WTC11 (cell line): ENCODE measurements at regions not wholly inside any gene's neighbourhood (a gene's known extent, or its start where the extent isn't known, plus 50 kb on each side); places are given as distances from the start of the nearest gene placed in this dataset.

Experiments
- ATAC-seq: fragments of 200-7000 bp; cut with Tn5 transposase; 2 replicates; pipeline ENCODE4 v1.10.0; 2021; ENCODE audit warnings: mild to moderate bottlenecking, moderate library complexity
- CTCF ChIA-PET: fragments of 300-600 bp; sonication (Branson Sonifier 250); formaldehyde crosslinking; loops from one replicate; lab custom pipeline; 2021; ENCODE audit warnings: antibody characterized with exemption; lab: Charles Lee
- POLR2A ChIA-PET: fragments of 350-600 bp; sonication (Branson Sonifier 250); formaldehyde crosslinking; loops from one replicate; lab custom pipeline; 2021; ENCODE audit warnings: antibody characterized with exemption; lab: Charles Lee
- DNase-seq: peaks from one replicate; pipeline ENCODE4 v3.0.0; 2021; ENCODE audit warnings: low spot score
- H3K27ac Mint-ChIP-seq: 2 replicates; pipeline ENCODE4 v1.8.0; 2021; ENCODE audit warnings: mixed read lengths
- H3K27me3 Mint-ChIP-seq: 2 replicates; pipeline ENCODE4 v1.8.0; 2021; ENCODE audit warnings: low read depth, mild to moderate bottlenecking, moderate library complexity, mixed read lengths
- H3K36me3 Mint-ChIP-seq: 2 replicates; pipeline ENCODE4 v1.8.0; 2021; ENCODE audit warnings: mixed read lengths
- H3K4me1 Mint-ChIP-seq: 2 replicates; pipeline ENCODE4 v1.8.0; 2022; ENCODE audit warnings: mixed read lengths
- H3K4me3 Mint-ChIP-seq: 2 replicates; pipeline ENCODE4 v1.8.0; 2021; ENCODE audit warnings: mild to moderate bottlenecking, moderate library complexity, mixed read lengths
- H3K9me3 Mint-ChIP-seq: 2 replicates; pipeline ENCODE4 v1.8.0; 2021; ENCODE audit warnings: mixed read lengths
- CBFB ChIP-seq: sonication (generic); formaldehyde crosslinking; IDR thresholded peaks from 2 replicates; pipeline ENCODE4 v1.8.1; 2022; ENCODE audit warnings: mild to moderate bottlenecking, low read depth, missing genetic modification reagents
- CREB1 ChIP-seq: sonication (generic); formaldehyde crosslinking; IDR thresholded peaks from 2 replicates; pipeline ENCODE4 v1.8.0; 2023; ENCODE audit warnings: mild to moderate bottlenecking, missing genetic modification reagents
- CREM ChIP-seq: sonication (generic); formaldehyde crosslinking; IDR thresholded peaks from 2 replicates; pipeline ENCODE4 v1.8.1; 2022; ENCODE audit warnings: mild to moderate bottlenecking, missing genetic modification reagents, moderate library complexity
- E2F1 ChIP-seq: sonication (generic); formaldehyde crosslinking; IDR thresholded peaks from 2 replicates; pipeline ENCODE4 v1.8.0; 2022; ENCODE audit warnings: mild to moderate bottlenecking, missing genetic modification reagents
- ERG ChIP-seq: fragments of 250-450 bp; sonication (Bioruptor Pico); IDR thresholded peaks from 2 replicates; pipeline ENCODE4 v1.8.0; 2021; ENCODE audit warnings: mild to moderate bottlenecking
- ESRRA ChIP-seq: sonication (generic); formaldehyde crosslinking; IDR thresholded peaks from 2 replicates; pipeline ENCODE4 v1.8.1; 2022; ENCODE audit warnings: mild to moderate bottlenecking, missing genetic modification reagents, borderline replicate concordance
- FOXJ3 ChIP-seq: sonication (generic); formaldehyde crosslinking; IDR thresholded peaks from 2 replicates; pipeline ENCODE4 v1.9.0; 2021; ENCODE audit warnings: missing genetic modification reagents, mild to moderate bottlenecking, borderline replicate concordance
- FOXP1 ChIP-seq: sonication (generic); formaldehyde crosslinking; IDR thresholded peaks from 2 replicates; pipeline ENCODE4 v1.8.0; 2022; ENCODE audit warnings: missing genetic modification reagents, mild to moderate bottlenecking, moderate library complexity, borderline replicate concordance
- HMGA2 ChIP-seq: fragments of 250-450 bp; sonication (Bioruptor Pico); IDR thresholded peaks from 2 replicates; pipeline ENCODE4 v1.4.0; 2021; ENCODE audit warnings: mild to moderate bottlenecking, moderate library complexity
- MLX ChIP-seq: sonication (generic); formaldehyde crosslinking; IDR thresholded peaks from 2 replicates; pipeline ENCODE4 v1.8.1; 2023; ENCODE audit warnings: mild to moderate bottlenecking, missing genetic modification reagents, moderate library complexity
- NFYB ChIP-seq: sonication (generic); formaldehyde crosslinking; conservative IDR thresholded peaks from 2 replicates; pipeline ENCODE4 v1.8.0; 2022; ENCODE audit warnings: low read depth, missing genetic modification reagents
- PRDM15 ChIP-seq: sonication (generic); formaldehyde crosslinking; IDR thresholded peaks from 2 replicates; pipeline ENCODE4 v1.8.0; 2022; ENCODE audit warnings: missing genetic modification reagents
- PRRX2 ChIP-seq: fragments of 250-450 bp; sonication (Bioruptor Pico); IDR thresholded peaks from 2 replicates; pipeline ENCODE4 v1.8.0; 2021; ENCODE audit warnings: mild to moderate bottlenecking
- SMAD3 ChIP-seq: sonication (generic); formaldehyde crosslinking; IDR thresholded peaks from 2 replicates; pipeline ENCODE4 v1.8.0; 2022; ENCODE audit warnings: missing genetic modification reagents, mild to moderate bottlenecking, borderline replicate concordance
- TEAD4 ChIP-seq: sonication (generic); formaldehyde crosslinking; IDR thresholded peaks from 2 replicates; pipeline ENCODE4 v1.8.0; 2022; ENCODE audit warnings: mild to moderate bottlenecking, missing genetic modification reagents
- ZNF281 ChIP-seq: sonication (generic); formaldehyde crosslinking; IDR thresholded peaks from 2 replicates; pipeline ENCODE4 v1.8.0; 2023; ENCODE audit warnings: mild to moderate bottlenecking, missing genetic modification reagents
- ZNF425 ChIP-seq: fragments of 250-450 bp; sonication (Bioruptor Pico); conservative IDR thresholded peaks from 2 replicates; pipeline ENCODE4 v1.9.0; 2021; ENCODE audit warnings: mild to moderate bottlenecking

- H3K9me3 Mint-ChIP-seq, result peaks cover 39% of the 10 kb centered on the region
- ATAC-seq, result no peak
- no peak overlapping the region for H3K27ac Mint-ChIP-seq
- no peak overlapping the region for H3K4me3 Mint-ChIP-seq
- CTCF ChIA-PET, result no interaction called here
- POLR2A ChIA-PET, result no interaction called here
- H3K36me3 Mint-ChIP-seq, result peaks cover 11% of the 10 kb centered on the region
- H3K4me1 Mint-ChIP-seq, result no peaks in the 10 kb centered on the region
- TF ChIP-seq ZNF281 (CRISPR knock-in tag) (no peak), FOXJ3 (CRISPR knock-in tag) (no peak), FOXP1 (CRISPR knock-in tag) (no peak), SMAD3 (no peak), CBFB (CRISPR knock-in tag) (no peak), CREB1 (no peak), HMGA2 (no peak), ESRRA (CRISPR knock-in tag) (no peak), ZNF425 (no peak), ERG (CRISPR knock-in tag) (no peak), E2F1 (CRISPR knock-in tag) (no peak), CREM (CRISPR knock-in tag) (no peak), NFYB (CRISPR knock-in tag) (no peak), MLX (no peak), PRDM15 (no peak), PRRX2 (CRISPR knock-in tag) (no peak), TEAD4 (CRISPR knock-in tag) (no peak)
- no peak for DNase-seq
- peaks cover 3% of the 10 kb centered on the region for H3K27me3 Mint-ChIP-seq
Observed at GRCh38 chr10:29037348-29038113, 251.3 kb upstream of the LYZL1 start.
